H1 (cell line): ENCODE measurements at regions not wholly inside any gene's neighbourhood (a gene's known extent, or its start where the extent isn't known, plus 50 kb on each side); places are given as distances from the start of the nearest gene placed in this dataset.

Experiments used
- CTCF ChIP-seq, 3 experiments: IDR thresholded peaks; 1 replicate in 2 of 3; 2 replicates in 1 of 3; pipeline versions ENCODE4 v1.5.1 to v1.6.1; 2011; ENCODE audit warnings: low read length in 3 of 3, mild to moderate bottlenecking in 3 of 3, inconsistent platforms in 2 of 3, low read depth in 1 of 3, moderate library complexity in 1 of 3; ENCODE audit not compliant: insufficient read depth in 1 of 3; ENCODE audit errors: control extremely low read depth in 1 of 3
- EZH2 ChIP-seq: fragments of 200-600 bp; sonication (generic); IDR thresholded peaks from 2 replicates; pipeline ENCODE4 v1.7.1; 2012; ENCODE audit warnings: low read depth, mild to moderate bottlenecking, moderate library complexity, low read length, inconsistent platforms; ENCODE audit not compliant: severe bottlenecking
- GTF2F1 ChIP-seq: IDR thresholded peaks from 2 replicates; pipeline ENCODE4 v1.6.1; 2012; ENCODE audit warnings: low read depth, low read length, improper control_type of control experiment, borderline replicate concordance
- KDM5A ChIP-seq: fragments of 200-600 bp; IDR thresholded peaks from 2 replicates; pipeline ENCODE4 v1.7.1; 2012; ENCODE audit warnings: mild to moderate bottlenecking, low read length, inconsistent platforms, mixed read lengths
- SIRT6 ChIP-seq: IDR thresholded peaks from one replicate; pipeline ENCODE4 v1.7.1; 2012; ENCODE audit warnings: low read length, inconsistent platforms

- TF ChIP-seq EZH2 = no peak
- no peak for TF ChIP-seq CTCF (IDR thresholded peaks at IDR 0.05; ENCODE audit: control extremely low read depth in 1 of 3, insufficient read depth in 1 of 3, low read depth in 1 of 3, low read length in 3 of 3)
- no peak for TF ChIP-seq GTF2F1
- no peak for TF ChIP-seq KDM5A
- no peak for TF ChIP-seq SIRT6
Measured at GRCh38 chr4:22922426-22922825, 229.7 kb downstream of the GBA3 start (continued).
